ENCODE measurements at regions not wholly inside any gene's neighbourhood (a gene's known extent, or its start where the extent isn't known, plus 50 kb on each side); places are given as distances from the start of the nearest gene placed in this dataset.
A peak's percentile ranks its signal among the peaks of the same experiment; 100 is the strongest.

- Mint-ChIP-seq H3K4me1 (no peaks in the 10 kb centered on the region), H3K4me3 (no peak overlapping the region), H3K9me3 (no peaks in the 10 kb centered on the region), H3K36me3 (no peaks in the 10 kb centered on the region), H3K27ac (no peak overlapping the region), H3K27me3 (no peaks in the 10 kb centered on the region)
- Histone ChIP-seq H3K4me1 (ENCODE audit: control insufficient read depth, insufficient read depth, low read length, poor library complexity, severe bottlenecking) (no peaks in the 10 kb centered on the region), H3K9me3 (ENCODE audit: control insufficient read depth in 2 of 2, low read length in 2 of 2) (no peaks in the 10 kb centered on the region), H3K36me3 (ENCODE audit: control insufficient read depth, insufficient read depth, low read length) (no peaks in the 10 kb centered on the region), H3K27me3 (ENCODE audit: control insufficient read depth, insufficient read depth, low read length) (no peaks in the 10 kb centered on the region), H3K4me3 (ENCODE audit: low read depth, low read length) (no peak overlapping the region), H3K27ac (ENCODE audit: insufficient read depth, low read length, poor library complexity, severe bottlenecking) (no peak overlapping the region)
- ATAC-seq (ENCODE audit: low read depth in 2 of 2), result no peak
- DNase-seq, result no peak
Observed at GRCh38 chr10:120657371-120657770, 193.8 kb upstream of the WDR11 start.

GRCh38 chr10:120658943-120659885 is 191.9 kb upstream of the WDR11 start:
- no peak overlapping the region for H3K27ac ChIP-seq (ENCODE audit: insufficient read depth, low read length, poor library complexity, severe bottlenecking)
- H3K4me3 Mint-ChIP-seq, result no peak overlapping the region
- H3K27ac Mint-ChIP-seq, result no peak overlapping the region
- no peaks in the 10 kb centered on the region for H3K9me3 Mint-ChIP-seq
- ATAC-seq (ENCODE audit: low read depth in 2 of 2), result no peak
- no peaks in the 10 kb centered on the region for H3K27me3 ChIP-seq (ENCODE audit: control insufficient read depth, insufficient read depth, low read length)
- no peaks in the 10 kb centered on the region for H3K4me1 ChIP-seq (ENCODE audit: control insufficient read depth, insufficient read depth, low read length, poor library complexity, severe bottlenecking)
- no peaks in the 10 kb centered on the region for H3K27me3 Mint-ChIP-seq
- H3K4me3 ChIP-seq (ENCODE audit: low read depth, low read length), result no peak overlapping the region
- no peak for DNase-seq
- no peaks in the 10 kb centered on the region for H3K36me3 Mint-ChIP-seq
- H3K36me3 ChIP-seq (ENCODE audit: control insufficient read depth, insufficient read depth, low read length), result no peaks in the 10 kb centered on the region
- H3K9me3 ChIP-seq (ENCODE audit: control insufficient read depth in 2 of 2, low read length in 2 of 2), result no peaks in the 10 kb centered on the region
- H3K4me1 Mint-ChIP-seq, result no peaks in the 10 kb centered on the region

GRCh38 chr10:120666308-120666707 is 184.9 kb upstream of the WDR11 start:
- no peak for DNase-seq
- Histone ChIP-seq H3K27ac (ENCODE audit: insufficient read depth, low read length, poor library complexity, severe bottlenecking) (no peak overlapping the region), H3K36me3 (ENCODE audit: control insufficient read depth, insufficient read depth, low read length) (no peaks in the 10 kb centered on the region), H3K4me1 (ENCODE audit: control insufficient read depth, insufficient read depth, low read length, poor library complexity, severe bottlenecking) (no peaks in the 10 kb centered on the region), H3K4me3 (ENCODE audit: low read depth, low read length) (no peak overlapping the region), H3K9me3 (ENCODE audit: control insufficient read depth in 2 of 2, low read length in 2 of 2) (no peaks in the 10 kb centered on the region), H3K27me3 (ENCODE audit: control insufficient read depth, insufficient read depth, low read length) (no peaks in the 10 kb centered on the region)
- Mint-ChIP-seq H3K4me3 (no peak overlapping the region), H3K36me3 (no peaks in the 10 kb centered on the region), H3K4me1 (no peaks in the 10 kb centered on the region), H3K27me3 (no peaks in the 10 kb centered on the region), H3K27ac (no peak overlapping the region), H3K9me3 (peaks cover 0 to 3% (median 0%) of the 10 kb centered on the region in 7 donors)
- ATAC-seq (ENCODE audit: low read depth in 2 of 2), result no peak

GRCh38 chr10:120667276-120667675 is 183.9 kb upstream of the WDR11 start:
- H3K27me3 ChIP-seq (ENCODE audit: control insufficient read depth, insufficient read depth, low read length), result no peaks in the 10 kb centered on the region
- no peaks in the 10 kb centered on the region for H3K4me1 ChIP-seq (ENCODE audit: control insufficient read depth, insufficient read depth, low read length, poor library complexity, severe bottlenecking)
- Mint-ChIP-seq H3K27me3 (no peaks in the 10 kb centered on the region), H3K4me1 (no peaks in the 10 kb centered on the region), H3K27ac (peak overlapping the region in 1 of 3 donors; percentile 34), H3K9me3 (peaks cover 0 to 3% (median 0%) of the 10 kb centered on the region in 7 donors), H3K4me3 (no peak overlapping the region), H3K36me3 (no peaks in the 10 kb centered on the region)
- H3K4me3 ChIP-seq (ENCODE audit: low read depth, low read length), result no peak overlapping the region
- DNase-seq (no peak), ATAC-seq (ENCODE audit: low read depth in 2 of 2) (no peak)
- no peaks in the 10 kb centered on the region for H3K9me3 ChIP-seq (ENCODE audit: control insufficient read depth in 2 of 2, low read length in 2 of 2)
- H3K27ac ChIP-seq (ENCODE audit: insufficient read depth, low read length, poor library complexity, severe bottlenecking), result no peak overlapping the region
- H3K36me3 ChIP-seq (ENCODE audit: control insufficient read depth, insufficient read depth, low read length), result no peaks in the 10 kb centered on the region

GRCh38 chr10:120671491-120671890 is 179.7 kb upstream of the WDR11 start:
- H3K27ac ChIP-seq (ENCODE audit: insufficient read depth, low read length, poor library complexity, severe bottlenecking), result no peak overlapping the region
- Mint-ChIP-seq H3K4me1 (no peaks in the 10 kb centered on the region), H3K9me3 (peaks cover 0 to 12% (median 3%) of the 10 kb centered on the region in 7 donors), H3K4me3 (no peak overlapping the region), H3K27ac (no peak overlapping the region), H3K27me3 (no peaks in the 10 kb centered on the region), H3K36me3 (no peaks in the 10 kb centered on the region)
- no peaks in the 10 kb centered on the region for H3K27me3 ChIP-seq (ENCODE audit: control insufficient read depth, insufficient read depth, low read length)
- DNase-seq (no peak), ATAC-seq (ENCODE audit: low read depth in 2 of 2) (no peak)
- no peak overlapping the region for H3K4me3 ChIP-seq (ENCODE audit: low read depth, low read length)
- H3K9me3 ChIP-seq (ENCODE audit: control insufficient read depth in 2 of 2, low read length in 2 of 2), result no peaks in the 10 kb centered on the region
- H3K4me1 ChIP-seq (ENCODE audit: control insufficient read depth, insufficient read depth, low read length, poor library complexity, severe bottlenecking), result no peaks in the 10 kb centered on the region
- no peaks in the 10 kb centered on the region for H3K36me3 ChIP-seq (ENCODE audit: control insufficient read depth, insufficient read depth, low read length)

- no peaks in the 10 kb centered on the region for H3K4me1 Mint-ChIP-seq
- Histone ChIP-seq H3K4me3 (ENCODE audit: low read depth, low read length) (no peak overlapping the region), H3K9me3 (ENCODE audit: control insufficient read depth in 2 of 2, low read length in 2 of 2) (no peaks in the 10 kb centered on the region), H3K4me1 (ENCODE audit: control insufficient read depth, insufficient read depth, low read length, poor library complexity, severe bottlenecking) (no peaks in the 10 kb centered on the region), H3K27ac (ENCODE audit: insufficient read depth, low read length, poor library complexity, severe bottlenecking) (no peak overlapping the region), H3K27me3 (ENCODE audit: control insufficient read depth, insufficient read depth, low read length) (no peaks in the 10 kb centered on the region), H3K36me3 (ENCODE audit: control insufficient read depth, insufficient read depth, low read length) (no peaks in the 10 kb centered on the region)
- H3K27me3 Mint-ChIP-seq, result no peaks in the 10 kb centered on the region
- no peak overlapping the region for H3K4me3 Mint-ChIP-seq
- H3K36me3 Mint-ChIP-seq, result no peaks in the 10 kb centered on the region
- peaks cover 0 to 1% (median 0%) of the 10 kb centered on the region in 7 donors for H3K9me3 Mint-ChIP-seq
- no peak for DNase-seq
- ATAC-seq (ENCODE audit: low read depth in 2 of 2), result no peak
- H3K27ac Mint-ChIP-seq, result no peak overlapping the region
Observed at GRCh38 chr10:120683454-120683853, 167.7 kb upstream of the WDR11 start.

GRCh38 chr10:120684226-120684625 is 166.9 kb upstream of the WDR11 start:
- H3K27ac ChIP-seq (ENCODE audit: insufficient read depth, low read length, poor library complexity, severe bottlenecking), result no peak overlapping the region
- H3K27ac Mint-ChIP-seq, result no peak overlapping the region
- DNase-seq (no peak), ATAC-seq (ENCODE audit: low read depth in 2 of 2) (no peak)
- no peaks in the 10 kb centered on the region for H3K36me3 ChIP-seq (ENCODE audit: control insufficient read depth, insufficient read depth, low read length)
- no peak overlapping the region for H3K4me3 ChIP-seq (ENCODE audit: low read depth, low read length)
- H3K4me1 ChIP-seq (ENCODE audit: control insufficient read depth, insufficient read depth, low read length, poor library complexity, severe bottlenecking), result no peaks in the 10 kb centered on the region
- H3K9me3 ChIP-seq (ENCODE audit: control insufficient read depth in 2 of 2, low read length in 2 of 2), result no peaks in the 10 kb centered on the region
- no peaks in the 10 kb centered on the region for H3K36me3 Mint-ChIP-seq
- peaks cover 0 to 3% (median 0%) of the 10 kb centered on the region in 7 donors for H3K9me3 Mint-ChIP-seq
- no peaks in the 10 kb centered on the region for H3K4me1 Mint-ChIP-seq
- H3K27me3 ChIP-seq (ENCODE audit: control insufficient read depth, insufficient read depth, low read length), result no peaks in the 10 kb centered on the region
- no peaks in the 10 kb centered on the region for H3K27me3 Mint-ChIP-seq
- H3K4me3 Mint-ChIP-seq, result no peak overlapping the region

GRCh38 chr10:120685136-120685535 is 166.0 kb upstream of the WDR11 start:
- no peaks in the 10 kb centered on the region for H3K27me3 Mint-ChIP-seq

More at GRCh38 chr10:120685136-120685535, 166.0 kb upstream of the WDR11 start:
- ATAC-seq (ENCODE audit: low read depth in 2 of 2) (no peak), DNase-seq (no peak)
- Histone ChIP-seq H3K27me3 (ENCODE audit: control insufficient read depth, insufficient read depth, low read length) (no peaks in the 10 kb centered on the region), H3K27ac (ENCODE audit: insufficient read depth, low read length, poor library complexity, severe bottlenecking) (no peak overlapping the region), H3K36me3 (ENCODE audit: control insufficient read depth, insufficient read depth, low read length) (no peaks in the 10 kb centered on the region), H3K4me3 (ENCODE audit: low read depth, low read length) (no peak overlapping the region), H3K9me3 (ENCODE audit: control insufficient read depth in 2 of 2, low read length in 2 of 2) (no peaks in the 10 kb centered on the region), H3K4me1 (ENCODE audit: control insufficient read depth, insufficient read depth, low read length, poor library complexity, severe bottlenecking) (no peaks in the 10 kb centered on the region)
- H3K4me1 Mint-ChIP-seq, result no peaks in the 10 kb centered on the region
- H3K9me3 Mint-ChIP-seq, result peaks cover 0 to 3% (median 0%) of the 10 kb centered on the region in 7 donors
- H3K4me3 Mint-ChIP-seq, result no peak overlapping the region
- no peak overlapping the region for H3K27ac Mint-ChIP-seq
- H3K36me3 Mint-ChIP-seq, result no peaks in the 10 kb centered on the region

All from CD4-positive, CD25-positive, alpha-beta regulatory T cell (primary cell).